Transverse colon (tissue), 4 donors: ENCODE measurements at regions not wholly inside any gene's neighbourhood (a gene's known extent, or its start where the extent isn't known, plus 50 kb on each side); places are given as distances from the start of the nearest gene placed in this dataset.

Source experiments
- DNase-seq: peaks from one replicate; pipeline ENCODE4 v3.0.0-alpha.2; 2019
- H3K27ac ChIP-seq, 4 donors: fragments of 200-600 bp; sonication (generic); 2 replicates each; pipeline ENCODE4 v1.5.1; 2016 to 2018; ENCODE audit warnings: inconsistent platforms in 4 of 4
- H3K27me3 ChIP-seq: fragments of 200-600 bp; sonication (generic); 2 replicates; pipeline ENCODE4 v1.5.1; 2017; ENCODE audit warnings: inconsistent platforms
- H3K36me3 ChIP-seq, 4 donors: fragments of 200-600 bp; sonication (generic); 2 replicates each; pipeline ENCODE4 v1.5.1; 2017 to 2019; ENCODE audit warnings: inconsistent platforms in 4 of 4
- H3K4me1 ChIP-seq, 4 donors: fragments of 200-600 bp; sonication (generic); 2 replicates each; pipeline ENCODE4 v1.5.1; 2017 to 2020; ENCODE audit warnings: inconsistent platforms in 4 of 4
- H3K4me3 ChIP-seq, 4 donors: fragments of 200-600 bp; sonication (generic); 1 replicate in 1 of 4; 2 replicates in 3 of 4; pipeline versions ENCODE4 v1.5.1 to v1.6.1; 2017 to 2019; ENCODE audit warnings: inconsistent platforms in 4 of 4
- H3K9me3 ChIP-seq, 2 donors: fragments of 200-600 bp; sonication (generic); 2 replicates each; pipeline ENCODE4 v1.5.1; 2017 to 2019; ENCODE audit warnings: inconsistent platforms in 2 of 2
- EP300 ChIP-seq: sonication (generic); formaldehyde crosslinking; IDR thresholded peaks from one replicate; pipeline ENCODE4 v1.6.1; 2017; ENCODE audit warnings: antibody characterized with exemption, low read depth
- POLR2A ChIP-seq: fragments of 450-650 bp; IDR thresholded peaks from one replicate; pipeline ENCODE4 v1.6.1; 2016; ENCODE audit warnings: antibody characterized with exemption, mild to moderate bottlenecking, moderate library complexity
- POLR2AphosphoS5 ChIP-seq, 3 donors: sonication (generic); formaldehyde crosslinking; IDR thresholded peaks; one replicate each; pipeline ENCODE4 v1.6.1; 2016; ENCODE audit warnings: antibody characterized with exemption in 3 of 3
- WGBS, 2 donors: methylation state at CpG; one replicate each; pipeline ENCODE4 v1.1.5; 2018; ENCODE audit warnings: low coverage in 1 of 2; 5-methylcytosine and 5-hydroxymethylcytosine counted together
- in situ Hi-C, 4 donors: fragments of 200-750 bp; cut with MboI; loops; one replicate each; pipeline versions ENCODE4 v1.15.0 to v1.15.1; 2017; ENCODE audit warnings: low sequenced_read_pairs in 3 of 4, low pct_ligation_motif_present in 1 of 4, low pct_unique_long_range_greater_than_20kb in 1 of 4
- intact Hi-C: fragments of 100-400 bp; cut with DNase I; formaldehyde crosslinking; loops from one replicate; pipeline ENCODE4 v1.15.1; 2023; ENCODE audit warnings: low total_unique reads
- TF ChIP-seq, protein P1 (sequence below), 5 experiments: fragments of 200-600 bp in 3 of 5; fragments of 450-650 bp in 2 of 5; sonication (generic) in 3 of 5; IDR thresholded peaks; 1 replicate in 2 of 5; 2 replicates in 3 of 5; pipeline ENCODE4 v1.5.1; 2016 to 2017; ENCODE audit warnings: antibody characterized with exemption in 5 of 5, inconsistent platforms in 3 of 5, mild to moderate bottlenecking in 2 of 5, moderate library complexity in 1 of 5

GRCh38 chr12:19075711-19076340 lies 53.7 kb upstream of the PLEKHA5 start:
- TF ChIP-seq POLR2AphosphoS5 (IDR thresholded peaks at IDR 0.05) = no peak
- TF ChIP-seq, protein P1, sequence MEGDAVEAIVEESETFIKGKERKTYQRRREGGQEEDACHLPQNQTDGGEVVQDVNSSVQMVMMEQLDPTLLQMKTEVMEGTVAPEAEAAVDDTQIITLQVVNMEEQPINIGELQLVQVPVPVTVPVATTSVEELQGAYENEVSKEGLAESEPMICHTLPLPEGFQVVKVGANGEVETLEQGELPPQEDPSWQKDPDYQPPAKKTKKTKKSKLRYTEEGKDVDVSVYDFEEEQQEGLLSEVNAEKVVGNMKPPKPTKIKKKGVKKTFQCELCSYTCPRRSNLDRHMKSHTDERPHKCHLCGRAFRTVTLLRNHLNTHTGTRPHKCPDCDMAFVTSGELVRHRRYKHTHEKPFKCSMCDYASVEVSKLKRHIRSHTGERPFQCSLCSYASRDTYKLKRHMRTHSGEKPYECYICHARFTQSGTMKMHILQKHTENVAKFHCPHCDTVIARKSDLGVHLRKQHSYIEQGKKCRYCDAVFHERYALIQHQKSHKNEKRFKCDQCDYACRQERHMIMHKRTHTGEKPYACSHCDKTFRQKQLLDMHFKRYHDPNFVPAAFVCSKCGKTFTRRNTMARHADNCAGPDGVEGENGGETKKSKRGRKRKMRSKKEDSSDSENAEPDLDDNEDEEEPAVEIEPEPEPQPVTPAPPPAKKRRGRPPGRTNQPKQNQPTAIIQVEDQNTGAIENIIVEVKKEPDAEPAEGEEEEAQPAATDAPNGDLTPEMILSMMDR (IDR thresholded peaks at IDR 0.05) = no peak
- no peak for TF ChIP-seq POLR2A
- TF ChIP-seq EP300 = no peak
- H3K27me3 ChIP-seq = no peaks in the 10 kb centered on the region
- in situ Hi-C loops (no loop called here), intact Hi-C loops (no loop called here)
- no peak for DNase-seq
- no peak overlapping the region for H3K27ac ChIP-seq
- H3K4me3 ChIP-seq = no peak overlapping the region
- no peaks in the 10 kb centered on the region for H3K36me3 ChIP-seq
- H3K9me3 ChIP-seq = no peaks in the 10 kb centered on the region
- 85 to 91% methylated on average over 2 to 3 of the region's 3 CpGs for WGBS, 2 donors
- no peaks in the 10 kb centered on the region for H3K4me1 ChIP-seq
